Amygdala (tissue), 56 donors: ENCODE measurements at regions not wholly inside any gene's neighbourhood (a gene's known extent, or its start where the extent isn't known, plus 50 kb on each side); places are given as distances from the start of the nearest gene placed in this dataset.
"Not testable (repeated sequence)": the region's sequence is repeated elsewhere in the genome, so short reads cannot be mapped to it uniquely, and the experiment has no call there.

Source experiments
- DNase-seq, 56 donors: peaks; one replicate each; lab custom pipeline; 2025; lab: John Stamatoyannopoulos, UW

GRCh38 chr22:26956371-26956770, 299.0 kb downstream of the MIAT start:
- no peak for DNase-seq

- DNase-seq = no peak
These were observed 299.8 kb downstream of the MIAT start for GRCh38 chr22:26957176-26957575.

GRCh38 chr22:26957897-26958296, 300.5 kb downstream of the MIAT start:
- no peak for DNase-seq

- no peak for DNase-seq
These were observed 301.0 kb downstream of the MIAT start for GRCh38 chr22:26958378-26958777.

- no peak for DNase-seq
These were observed 307.3 kb downstream of the MIAT start for GRCh38 chr22:26964642-26965041.

GRCh38 chr22:26967282-26967681, 309.9 kb downstream of the MIAT start:
- no peak for DNase-seq

GRCh38 chr22:26968859-26969523, 311.6 kb downstream of the MIAT start:
- DNase-seq = no peak

GRCh38 chr22:26970809-26971394, 313.5 kb downstream of the MIAT start:
- DNase-seq = no peak

- DNase-seq = no peak
These were observed 314.9 kb downstream of the MIAT start for GRCh38 chr22:26972286-26972685.

GRCh38 chr22:26972915-26973314, 315.5 kb downstream of the MIAT start:
- DNase-seq = not testable (repeated sequence)

GRCh38 chr22:26974034-26974433, 316.6 kb downstream of the MIAT start:
- no peak for DNase-seq

- no peak for DNase-seq
These were observed 317.8 kb downstream of the MIAT start for GRCh38 chr22:26974914-26975803.

GRCh38 chr22:26975865-26976264, 318.5 kb downstream of the MIAT start:
- no peak for DNase-seq

GRCh38 chr22:26977741-26978376, 320.5 kb downstream of the MIAT start:
- no peak for DNase-seq

- no peak for DNase-seq
These were observed 321.9 kb downstream of the MIAT start for GRCh38 chr22:26979294-26979693.

GRCh38 chr22:26981111-26981510, 323.7 kb downstream of the MIAT start:
- no peak for DNase-seq

GRCh38 chr22:26981541-26981940, 324.2 kb downstream of the MIAT start:
- DNase-seq = no peak

GRCh38 chr22:26983311-26983710, 325.9 kb downstream of the MIAT start:
- no peak for DNase-seq

- no peak for DNase-seq
These were observed 327.8 kb downstream of the MIAT start for GRCh38 chr22:26985206-26985605.

- no peak for DNase-seq
These were observed 328.8 kb downstream of the MIAT start for GRCh38 chr22:26985931-26986782.
